Small intestine (tissue), 7 donors: ENCODE measurements at regions not wholly inside any gene's neighbourhood (a gene's known extent, or its start where the extent isn't known, plus 50 kb on each side); places are given as distances from the start of the nearest gene placed in this dataset.

Experiments
- DNase-seq, 2 donors: peaks; one replicate each; pipeline versions ENCODE4 v3.0.0 to v3.0.0-alpha.2; 2013
- FAIRE-seq: peaks from 2 replicates; lab custom pipeline; 2012; peaks lifted over from hg19 to GRCh38; lab: Jason Lieb, UNC
- H3K27ac ChIP-seq, 3 donors: one replicate each; pipeline ENCODE4 v1.5.1; 2013; ENCODE audit warnings: low read length in 2 of 3, mild to moderate bottlenecking in 2 of 3, control low read depth in 1 of 3, inconsistent platforms in 1 of 3, low read depth in 1 of 3, moderate library complexity in 1 of 3
- H3K27me3 ChIP-seq, 3 donors: one replicate each; pipeline ENCODE4 v1.6.1; 2013; ENCODE audit warnings: low read length in 3 of 3, inconsistent platforms in 1 of 3; ENCODE audit not compliant: control insufficient read depth in 3 of 3, insufficient read depth in 3 of 3
- H3K36me3 ChIP-seq, 3 donors: one replicate each; pipeline ENCODE4 v1.6.1; 2013; ENCODE audit warnings: low read length in 3 of 3, inconsistent platforms in 1 of 3, low read depth in 1 of 3, mild to moderate bottlenecking in 1 of 3, moderate library complexity in 1 of 3; ENCODE audit not compliant: control insufficient read depth in 3 of 3, insufficient read depth in 2 of 3
- H3K4me1 ChIP-seq, 3 donors: one replicate each; pipeline ENCODE4 v1.6.1; 2013; ENCODE audit warnings: low read length in 2 of 3, inconsistent platforms in 1 of 3, low read depth in 1 of 3, mild to moderate bottlenecking in 1 of 3, moderate library complexity in 1 of 3; ENCODE audit not compliant: control insufficient read depth in 3 of 3, insufficient read depth in 2 of 3
- H3K4me3 ChIP-seq, 3 donors: one replicate each; pipeline ENCODE4 v1.5.1; 2013; ENCODE audit warnings: low read length in 3 of 3, control low read depth in 1 of 3, inconsistent platforms in 1 of 3, low read depth in 1 of 3, mild to moderate bottlenecking in 1 of 3, moderate library complexity in 1 of 3
- H3K9me3 ChIP-seq, 2 donors: one replicate each; pipeline ENCODE4 v1.6.1; 2013; ENCODE audit warnings: low read depth in 1 of 2, low read length in 1 of 2; ENCODE audit not compliant: control insufficient read depth in 2 of 2, insufficient read depth in 1 of 2
- WGBS, 3 donors: extraction: QIAGEN DNeasy Blood & Tissue Kit; methylation state at CpG; one replicate each; pipeline ENCODE4 v1.1.7; 2013; 5-methylcytosine and 5-hydroxymethylcytosine counted together
- donor health status: healthy with polysubstance abuse.
- donor health status: control.
- donor health status: control.
- donor health status: Bipolar disorder and iron deficiency.
- donor health status: healthy.

DNA sequence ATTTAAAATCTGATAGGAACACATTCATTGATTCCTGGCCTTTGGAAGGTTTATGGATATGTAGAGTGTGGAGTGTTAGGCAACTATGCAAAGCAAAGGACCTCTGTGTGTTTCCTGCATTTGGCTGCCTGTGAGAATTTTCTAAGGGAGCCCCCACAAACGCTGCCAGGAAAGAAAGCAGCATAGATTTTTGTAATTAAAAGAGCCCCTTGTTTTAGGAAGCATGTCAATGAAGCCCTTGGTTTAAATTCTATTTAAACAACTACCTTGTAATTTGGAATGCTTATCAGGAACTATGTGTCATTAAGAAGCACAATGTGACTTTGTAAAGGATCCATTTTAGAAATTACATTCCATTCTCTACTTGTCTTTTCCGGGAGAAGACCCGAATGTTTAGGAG lies 742.5 kb downstream of the NXPH1 start:
- H3K4me1 ChIP-seq: no peaks in the 10 kb centered on the region
- peaks cover 0 to 6% of the 10 kb centered on the region in 2 donors for H3K9me3 ChIP-seq
- H3K36me3 ChIP-seq: no peaks in the 10 kb centered on the region
- no peak for DNase-seq
- WGBS, 3 donors: 45 to 51% (median 50%) methylated on average over 3 of the region's 3 CpGs
- no peak for FAIRE-seq
- no peaks in the 10 kb centered on the region for H3K27me3 ChIP-seq
- H3K27ac ChIP-seq: no peak overlapping the region
- H3K4me3 ChIP-seq: no peak overlapping the region

DNA sequence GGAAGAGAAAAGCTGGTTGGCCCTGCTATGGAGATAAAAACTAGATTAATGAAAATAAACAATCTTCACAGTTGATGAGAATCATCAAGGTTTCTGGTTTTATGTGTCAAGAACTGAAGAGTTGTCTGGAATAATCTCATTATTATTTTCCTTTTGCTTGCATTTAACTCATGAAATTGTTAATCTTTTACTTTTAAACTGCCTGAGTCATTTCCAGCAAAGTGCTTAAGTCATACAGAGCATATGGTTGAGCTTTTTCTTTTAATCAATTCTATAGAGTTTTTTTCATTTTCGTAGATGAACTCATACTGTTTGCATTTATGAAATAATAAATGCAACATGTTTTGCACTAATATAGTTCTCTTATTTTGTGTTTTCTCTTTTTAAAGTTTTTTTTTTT lies 747.9 kb downstream of the NXPH1 start:
- H3K4me1 ChIP-seq: no peaks in the 10 kb centered on the region
- no peaks in the 10 kb centered on the region for H3K36me3 ChIP-seq
- no peaks in the 10 kb centered on the region for H3K9me3 ChIP-seq
- no peaks in the 10 kb centered on the region for H3K27me3 ChIP-seq
- DNase-seq (no peak), FAIRE-seq (peak; percentile 5)
- whole genome bisulfite sequencing, 3 donors: 48 to 62% (median 61%) methylated on average over 1 of the region's 1 CpG
- H3K4me3 ChIP-seq: no peak overlapping the region
- no peak overlapping the region for H3K27ac ChIP-seq

DNA sequence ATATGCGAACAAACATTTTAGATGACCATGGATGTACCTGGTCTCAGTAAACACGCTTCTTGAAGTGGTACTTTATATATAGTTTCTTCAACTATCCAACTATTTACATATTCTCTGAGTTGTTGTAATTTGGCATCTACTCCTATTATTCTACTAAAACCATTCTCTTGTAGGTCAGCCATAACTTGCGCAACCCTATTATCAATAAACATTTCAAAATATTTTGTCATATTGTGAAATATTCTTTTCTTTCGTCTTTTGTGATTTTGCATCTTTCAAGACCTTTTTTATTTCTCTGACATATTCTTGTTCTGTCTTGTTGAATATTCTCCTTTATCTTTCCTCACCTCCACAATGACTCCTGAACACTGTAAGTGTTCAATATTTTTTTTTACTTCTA lies 753.3 kb downstream of the NXPH1 start:
- no peak for FAIRE-seq
- Histone ChIP-seq H3K27ac (no peak overlapping the region), H3K9me3 (no peaks in the 10 kb centered on the region), H3K4me1 (no peaks in the 10 kb centered on the region), H3K36me3 (no peaks in the 10 kb centered on the region), H3K4me3 (no peak overlapping the region), H3K27me3 (no peaks in the 10 kb centered on the region)
- WGBS, 3 donors: 81 to 87% (median 83%) methylated on average over 4 of the region's 4 CpGs
- no peak for DNase-seq

DNA sequence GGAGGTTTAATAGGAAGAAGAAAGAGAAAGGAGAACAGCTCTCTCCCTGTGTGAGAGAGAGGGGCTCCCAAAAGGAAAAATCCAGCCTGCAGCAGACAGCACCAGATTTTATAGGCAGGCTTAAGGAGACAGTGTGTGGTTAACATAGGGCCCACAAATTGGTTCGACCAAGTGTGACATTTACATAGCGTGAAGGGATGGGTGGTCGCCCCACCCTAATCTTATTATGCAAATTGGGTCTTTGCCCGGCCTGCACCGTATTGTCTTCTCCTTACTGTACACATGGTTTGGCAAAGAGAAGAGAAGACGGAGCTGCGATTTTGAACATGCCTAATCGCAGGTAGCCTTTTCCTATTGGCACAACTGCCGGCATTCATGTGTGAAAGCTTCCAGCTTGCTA lies 756.3 kb downstream of the NXPH1 start:
- FAIRE-seq: no peak
- Histone ChIP-seq H3K36me3 (no peaks in the 10 kb centered on the region), H3K27ac (no peak overlapping the region), H3K9me3 (no peaks in the 10 kb centered on the region), H3K27me3 (no peaks in the 10 kb centered on the region), H3K4me3 (no peak overlapping the region), H3K4me1 (no peaks in the 10 kb centered on the region)
- WGBS, 3 donors: 88 to 91% (median 90%) methylated on average over 9 of the region's 9 CpGs
- no peak for DNase-seq

DNA sequence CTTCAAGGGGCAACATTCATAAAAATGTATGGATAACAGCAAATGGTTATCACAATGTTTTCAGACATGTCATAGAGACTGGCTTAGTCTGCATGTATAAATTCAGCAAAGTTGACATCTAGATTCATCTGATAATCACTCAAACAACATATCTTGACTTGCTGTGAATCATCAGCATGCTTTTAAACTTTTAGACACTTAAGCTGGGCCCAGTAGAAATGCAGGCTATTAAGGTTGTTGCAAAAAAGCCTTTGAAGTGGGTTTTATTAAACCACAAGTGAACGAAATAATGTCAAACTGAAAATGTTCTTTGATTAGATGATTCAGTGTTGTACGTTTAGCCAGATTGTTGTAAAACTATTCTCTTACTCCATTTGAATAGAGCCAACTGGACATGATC lies 759.6 kb downstream of the NXPH1 start:
- Histone ChIP-seq H3K36me3 (no peaks in the 10 kb centered on the region), H3K4me1 (no peaks in the 10 kb centered on the region), H3K9me3 (no peaks in the 10 kb centered on the region), H3K4me3 (no peak overlapping the region), H3K27ac (no peak overlapping the region), H3K27me3 (no peaks in the 10 kb centered on the region)
- DNase-seq: no peak
- WGBS, 3 donors: 49 to 55% (median 49%) methylated on average over 2 of the region's 2 CpGs
- FAIRE-seq: no peak

DNA sequence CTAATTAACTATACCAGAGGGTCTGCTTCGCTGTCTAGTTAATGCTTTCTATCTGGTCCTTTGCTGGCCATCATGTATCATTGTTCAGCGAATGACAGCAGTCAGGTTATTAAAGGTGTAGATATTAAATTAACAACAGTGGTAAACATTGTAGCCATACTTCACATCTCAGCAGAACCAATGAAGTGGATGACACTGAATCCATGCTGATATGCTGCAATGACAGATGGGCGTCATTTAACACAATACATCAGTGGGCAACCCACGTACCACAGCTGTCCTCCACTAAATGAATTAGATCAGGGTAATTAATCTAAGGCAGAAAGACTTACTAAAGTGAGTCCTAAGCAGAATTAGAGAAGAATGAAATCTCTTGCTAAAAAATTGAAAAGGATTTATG lies 767.2 kb downstream of the NXPH1 start:
- Histone ChIP-seq H3K27me3 (no peaks in the 10 kb centered on the region), H3K4me1 (no peaks in the 10 kb centered on the region), H3K27ac (no peak overlapping the region), H3K4me3 (no peak overlapping the region), H3K36me3 (no peaks in the 10 kb centered on the region), H3K9me3 (no peaks in the 10 kb centered on the region)
- WGBS, 3 donors: 78 to 86% (median 83%) methylated on average over 4 of the region's 4 CpGs
- no peak for FAIRE-seq
- no peak for DNase-seq

DNA sequence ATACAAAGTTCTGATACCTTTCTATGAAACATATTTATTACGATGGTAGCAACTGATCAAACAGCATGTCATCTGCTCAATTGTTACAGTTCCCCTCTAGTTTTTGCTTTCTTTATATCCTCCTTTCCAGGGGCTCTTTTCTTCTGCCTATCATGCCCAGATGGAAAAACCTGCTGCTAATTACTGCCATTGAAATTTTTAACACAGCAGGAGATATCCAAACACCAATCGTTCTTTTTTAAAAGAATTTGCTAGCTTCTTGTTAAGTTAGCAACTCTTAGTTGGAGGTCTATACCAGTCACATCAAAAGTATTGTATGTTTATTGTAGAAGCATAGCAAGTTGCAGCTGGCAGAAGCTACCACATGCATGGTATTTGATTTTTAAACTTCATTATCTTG lies 768.5 kb downstream of the NXPH1 start:
- Histone ChIP-seq H3K27ac (no peak overlapping the region), H3K36me3 (no peaks in the 10 kb centered on the region), H3K27me3 (no peaks in the 10 kb centered on the region), H3K9me3 (no peaks in the 10 kb centered on the region), H3K4me1 (no peaks in the 10 kb centered on the region), H3K4me3 (no peak overlapping the region)
- FAIRE-seq (no peak), DNase-seq (no peak)
- WGBS, 3 donors: 54 to 64% (median 61%) methylated on average over 2 of the region's 2 CpGs

DNA sequence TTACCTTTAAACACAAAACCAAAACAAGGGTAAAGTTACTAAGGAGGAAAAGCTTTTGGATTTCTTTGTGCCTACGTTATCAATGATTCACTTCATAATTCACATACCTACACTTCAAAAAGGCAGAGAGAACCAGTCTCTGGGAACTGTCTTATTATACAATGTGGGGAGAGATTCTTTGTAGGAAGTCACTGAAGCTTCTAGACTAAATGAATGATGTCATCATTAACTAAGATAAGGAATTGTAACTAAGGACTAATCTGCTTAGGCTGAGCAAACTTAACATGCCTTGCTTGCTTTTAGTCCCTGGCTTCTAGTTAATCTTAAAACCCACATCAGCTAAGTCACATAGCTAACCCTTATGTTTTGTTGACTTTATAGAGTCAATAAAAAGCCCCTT lies 771.2 kb downstream of the NXPH1 start:
- FAIRE-seq (no peak), DNase-seq (peak in 1 of 2 donors; percentile 5)
- no peaks in the 10 kb centered on the region for H3K4me1 ChIP-seq
- H3K27me3 ChIP-seq: no peaks in the 10 kb centered on the region
- no peak overlapping the region for H3K4me3 ChIP-seq
- H3K36me3 ChIP-seq: no peaks in the 10 kb centered on the region
- H3K9me3 ChIP-seq: no peaks in the 10 kb centered on the region
- H3K27ac ChIP-seq: no peak overlapping the region
- 24 to 63% (median 32%) methylated on average over 1 of the region's 1 CpG for WGBS, 3 donors

DNA sequence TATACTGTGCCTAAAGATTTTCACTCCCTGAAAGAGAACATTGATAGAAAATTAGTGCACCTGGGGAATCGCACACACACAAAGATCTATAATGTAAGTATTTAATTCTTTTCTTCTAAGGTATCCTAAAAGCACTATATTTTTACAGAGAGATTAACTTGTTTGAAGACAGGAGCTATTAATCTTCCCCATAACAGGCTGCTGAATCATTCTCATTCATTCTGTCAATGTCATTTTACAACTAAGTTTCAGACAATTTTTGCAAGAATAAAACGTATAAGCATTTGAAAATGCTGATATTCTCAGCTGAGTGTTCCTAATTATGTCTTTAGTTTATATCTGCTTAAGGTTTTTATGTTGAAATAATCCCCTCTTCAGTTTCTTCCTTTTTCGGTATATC lies 776.7 kb downstream of the NXPH1 start:
- Histone ChIP-seq H3K27ac (no peak overlapping the region), H3K4me1 (no peaks in the 10 kb centered on the region), H3K27me3 (no peaks in the 10 kb centered on the region), H3K4me3 (no peak overlapping the region), H3K9me3 (no peaks in the 10 kb centered on the region), H3K36me3 (no peaks in the 10 kb centered on the region)
- DNase-seq (no peak), FAIRE-seq (no peak)
- 58 to 66% (median 64%) methylated on average over 3 of the region's 3 CpGs for WGBS, 3 donors
